Activated naive CD8-positive, alpha-beta T cell treated with anti-CD3 and anti-CD28 coated beads for 36 hours (primary cell): ENCODE measurements at regions not wholly inside any gene's neighbourhood (a gene's known extent, or its start where the extent isn't known, plus 50 kb on each side); places are given as distances from the start of the nearest gene placed in this dataset.
"Not testable (repeated sequence)": the region's sequence is repeated elsewhere in the genome, so short reads cannot be mapped to it uniquely, and the experiment has no call there.

Source experiments
- DNase-seq: peaks from one replicate; pipeline ENCODE4 v3.0.0; 2021
- H3K27ac Mint-ChIP-seq: one replicate; pipeline ENCODE4 v1.8.0; 2022; ENCODE audit warnings: mild to moderate bottlenecking, moderate library complexity, mixed read lengths
- H3K27me3 Mint-ChIP-seq: one replicate; pipeline ENCODE4 v1.8.0; 2022; ENCODE audit warnings: mild to moderate bottlenecking, mixed read lengths
- H3K36me3 Mint-ChIP-seq: one replicate; pipeline ENCODE4 v1.8.0; 2021; ENCODE audit warnings: mild to moderate bottlenecking, mixed read lengths
- H3K4me1 Mint-ChIP-seq: one replicate; pipeline ENCODE4 v1.8.0; 2021; ENCODE audit warnings: mixed read lengths
- H3K4me3 Mint-ChIP-seq: one replicate; pipeline ENCODE4 v1.8.0; 2022; ENCODE audit warnings: mild to moderate bottlenecking, moderate library complexity, mixed read lengths
- H3K9me3 Mint-ChIP-seq: one replicate; pipeline ENCODE4 v1.8.0; 2022; ENCODE audit warnings: mixed read lengths

DNA sequence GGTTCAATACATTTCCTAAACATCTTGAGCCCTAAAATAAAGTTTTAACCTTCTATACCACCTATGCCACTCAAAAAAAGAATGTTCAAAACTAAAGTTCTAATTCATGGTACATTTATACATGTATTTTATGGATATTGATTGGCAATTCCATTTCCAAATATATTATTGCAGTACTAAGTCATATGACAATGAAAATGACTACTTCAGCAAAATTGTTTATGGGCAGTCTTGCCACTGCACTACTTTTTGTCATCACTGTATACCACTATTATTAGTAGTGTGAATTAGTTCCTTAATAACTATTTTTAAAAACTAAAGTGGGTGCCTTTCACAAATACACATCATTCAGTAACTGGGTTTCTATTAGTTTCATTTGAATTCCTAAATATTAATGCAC is 199.6 kb upstream of the CYLC2 start:
- Mint-ChIP-seq H3K4me3 (no peak overlapping the region), H3K4me1 (no peaks in the 10 kb centered on the region), H3K36me3 (no peaks in the 10 kb centered on the region), H3K27ac (no peak overlapping the region), H3K27me3 (no peaks in the 10 kb centered on the region), H3K9me3 (peaks cover 8% of the 10 kb centered on the region)
- no peak for DNase-seq

- DNase-seq, result no peak
- Mint-ChIP-seq H3K36me3 (no peaks in the 10 kb centered on the region), H3K4me1 (no peaks in the 10 kb centered on the region), H3K4me3 (no peak overlapping the region), H3K9me3 (peaks cover 7% of the 10 kb centered on the region), H3K27me3 (no peaks in the 10 kb centered on the region), H3K27ac (no peak overlapping the region)
Measured at GRCh38 chr9:102779356-102779755, 215.8 kb upstream of the CYLC2 start.

GRCh38 chr9:102778746-102779145 is 216.4 kb upstream of the CYLC2 start:
- H3K4me1 Mint-ChIP-seq, result no peaks in the 10 kb centered on the region
- peaks cover 7% of the 10 kb centered on the region for H3K9me3 Mint-ChIP-seq
- H3K36me3 Mint-ChIP-seq, result no peaks in the 10 kb centered on the region
- no peak overlapping the region for H3K4me3 Mint-ChIP-seq
- no peaks in the 10 kb centered on the region for H3K27me3 Mint-ChIP-seq
- no peak overlapping the region for H3K27ac Mint-ChIP-seq
- no peak for DNase-seq

DNA sequence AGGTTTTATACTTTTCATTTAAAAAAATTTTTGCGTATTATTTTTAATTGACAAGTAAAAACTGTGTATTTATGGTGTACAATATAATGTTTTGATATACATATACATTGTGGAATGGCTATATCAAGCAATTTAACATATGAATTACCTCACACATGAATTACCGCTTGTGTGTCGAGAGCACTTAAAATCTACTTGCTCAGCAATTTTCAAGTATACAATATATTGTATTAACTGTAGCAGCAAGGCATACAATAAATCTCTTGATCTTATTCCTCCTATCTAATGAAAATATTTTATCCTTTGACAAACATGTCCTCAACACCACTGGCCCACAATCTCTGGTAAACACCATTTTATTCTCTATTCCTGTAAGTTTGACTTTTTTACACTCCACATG is 224.4 kb upstream of the CYLC2 start:
- H3K4me1 Mint-ChIP-seq, result no peaks in the 10 kb centered on the region

GRCh38 chr9:102769307-102769706 is 225.8 kb upstream of the CYLC2 start:
- DNase-seq, result no peak
- Mint-ChIP-seq H3K9me3 (no peaks in the 10 kb centered on the region), H3K4me3 (no peak overlapping the region), H3K27ac (no peak overlapping the region), H3K36me3 (no peaks in the 10 kb centered on the region), H3K4me1 (no peaks in the 10 kb centered on the region), H3K27me3 (no peaks in the 10 kb centered on the region)

More for the DNA sequence above, 224.4 kb upstream of the CYLC2 start:
- DNase-seq, result no peak
- no peaks in the 10 kb centered on the region for H3K27me3 Mint-ChIP-seq
- H3K27ac Mint-ChIP-seq, result no peak overlapping the region
- no peaks in the 10 kb centered on the region for H3K9me3 Mint-ChIP-seq
- H3K4me3 Mint-ChIP-seq, result no peak overlapping the region
- no peaks in the 10 kb centered on the region for H3K36me3 Mint-ChIP-seq

DNA sequence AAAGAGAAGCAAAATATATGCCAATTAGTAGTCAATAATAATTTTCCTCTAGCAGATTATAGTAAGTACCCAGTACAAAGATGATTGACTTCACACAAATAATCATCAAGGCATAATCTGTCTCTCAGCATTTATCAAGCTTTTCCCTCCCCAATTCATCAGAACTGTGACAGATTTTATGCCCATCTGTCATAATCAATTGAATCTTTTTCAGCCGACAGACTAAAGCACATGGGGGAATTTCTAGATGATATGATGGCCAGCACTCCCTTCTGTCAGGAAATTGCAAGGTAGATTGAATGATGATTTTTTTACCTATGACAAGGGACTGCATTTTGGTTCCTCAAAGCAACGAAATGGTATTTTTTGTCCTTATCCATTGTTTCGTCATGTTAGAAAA is 227.1 kb upstream of the CYLC2 start:
- no peaks in the 10 kb centered on the region for H3K36me3 Mint-ChIP-seq
- no peaks in the 10 kb centered on the region for H3K4me1 Mint-ChIP-seq
- no peaks in the 10 kb centered on the region for H3K27me3 Mint-ChIP-seq
- no peak overlapping the region for H3K4me3 Mint-ChIP-seq
- peaks cover 1% of the 10 kb centered on the region for H3K9me3 Mint-ChIP-seq
- no peak for DNase-seq
- H3K27ac Mint-ChIP-seq, result no peak overlapping the region

DNA sequence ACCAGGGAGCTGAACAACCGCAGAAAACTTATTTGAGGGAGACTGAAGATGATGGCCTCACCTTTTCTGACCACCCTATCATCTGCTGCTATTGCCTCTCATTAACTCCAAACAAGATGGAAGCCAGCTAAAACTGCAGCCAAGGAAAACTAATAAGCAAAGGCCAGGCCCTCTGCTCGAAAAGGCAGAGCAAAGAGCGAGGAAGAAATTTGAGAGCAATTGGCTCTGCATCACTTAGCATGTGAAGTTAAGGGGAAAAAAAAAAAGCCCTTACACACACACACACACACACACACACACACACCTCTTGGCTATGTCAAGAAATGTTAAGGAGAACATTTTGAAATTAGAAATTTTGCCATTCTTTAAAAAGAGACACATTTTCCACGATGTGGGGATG is 228.1 kb upstream of the CYLC2 start:
- H3K27ac Mint-ChIP-seq, result no peak overlapping the region

GRCh38 chr9:102740578-102740977 is 254.6 kb upstream of the CYLC2 start:
- no peak for DNase-seq
- H3K9me3 Mint-ChIP-seq, result peaks cover 11% of the 10 kb centered on the region
- H3K4me3 Mint-ChIP-seq, result no peak overlapping the region
- no peak overlapping the region for H3K27ac Mint-ChIP-seq
- H3K4me1 Mint-ChIP-seq, result no peaks in the 10 kb centered on the region
- no peaks in the 10 kb centered on the region for H3K36me3 Mint-ChIP-seq
- H3K27me3 Mint-ChIP-seq, result no peaks in the 10 kb centered on the region

More for the DNA sequence above, 228.1 kb upstream of the CYLC2 start:
- Mint-ChIP-seq H3K36me3 (no peaks in the 10 kb centered on the region), H3K27me3 (no peaks in the 10 kb centered on the region), H3K9me3 (peaks cover 1% of the 10 kb centered on the region), H3K4me3 (no peak overlapping the region), H3K4me1 (no peaks in the 10 kb centered on the region)
- DNase-seq, result no peak

- H3K36me3 Mint-ChIP-seq, result no peaks in the 10 kb centered on the region
- H3K27me3 Mint-ChIP-seq, result no peaks in the 10 kb centered on the region
- H3K4me3 Mint-ChIP-seq, result no peak overlapping the region
- no peaks in the 10 kb centered on the region for H3K4me1 Mint-ChIP-seq
- peaks cover 18% of the 10 kb centered on the region for H3K9me3 Mint-ChIP-seq
- no peak overlapping the region for H3K27ac Mint-ChIP-seq
- no peak for DNase-seq
Measured at GRCh38 chr9:102728946-102729345, 266.2 kb upstream of the CYLC2 start.

DNA sequence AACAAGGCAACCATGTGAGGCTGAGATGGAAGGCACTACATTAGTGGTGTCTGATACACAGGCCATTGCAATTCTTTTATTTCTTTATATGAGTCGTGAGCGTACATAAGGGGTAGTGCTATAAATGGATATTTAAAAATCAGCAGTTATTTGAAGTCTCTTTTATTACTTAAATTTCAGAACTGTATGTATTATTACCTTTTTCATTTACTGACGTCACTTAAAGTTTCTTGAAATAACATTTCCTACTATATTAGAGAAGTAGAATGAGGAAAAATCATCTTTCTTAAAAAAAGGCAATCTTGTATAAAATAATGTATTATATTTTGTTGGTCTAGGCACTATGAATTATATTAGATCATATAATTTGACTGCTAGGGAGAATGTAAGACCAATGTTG is 280.9 kb upstream of the CYLC2 start:
- Mint-ChIP-seq H3K9me3 (peaks cover 14% of the 10 kb centered on the region), H3K27me3 (no peaks in the 10 kb centered on the region), H3K36me3 (no peaks in the 10 kb centered on the region), H3K4me3 (no peak overlapping the region), H3K4me1 (no peaks in the 10 kb centered on the region), H3K27ac (no peak overlapping the region)
- DNase-seq, result no peak

DNA sequence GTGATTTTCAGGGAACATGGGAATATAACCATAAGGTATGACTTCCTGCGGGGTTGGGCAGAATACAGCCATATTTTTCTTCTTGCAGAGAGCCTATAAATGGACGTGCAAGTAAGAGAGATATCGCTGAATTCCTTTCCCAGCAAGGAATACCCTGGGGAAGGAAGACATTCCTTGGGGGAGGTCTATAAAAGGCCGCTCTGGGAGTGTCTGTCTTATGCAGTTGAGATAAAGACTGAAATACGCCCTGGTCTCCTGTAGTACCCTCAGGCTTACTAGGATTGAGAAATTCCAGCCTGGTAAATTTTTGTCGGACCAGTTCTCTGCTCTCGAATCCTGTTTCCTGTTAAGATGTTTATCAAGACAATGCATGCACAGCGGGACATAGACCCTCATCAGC is 282.2 kb upstream of the CYLC2 start:
- not testable (repeated sequence) for H3K27ac Mint-ChIP-seq, H3K27me3 Mint-ChIP-seq, H3K4me1 Mint-ChIP-seq, H3K4me3 Mint-ChIP-seq, H3K36me3 Mint-ChIP-seq, DNase-seq
- H3K9me3 Mint-ChIP-seq, result peaks cover 12% of the 10 kb centered on the region

- H3K9me3 Mint-ChIP-seq, result peaks cover 3% of the 10 kb centered on the region
- no peaks in the 10 kb centered on the region for H3K36me3 Mint-ChIP-seq
- no peaks in the 10 kb centered on the region for H3K27me3 Mint-ChIP-seq
Measured at GRCh38 chr9:102700936-102701335, 294.2 kb upstream of the CYLC2 start.

GRCh38 chr9:102669220-102669619 is 325.9 kb upstream of the CYLC2 start:
- Mint-ChIP-seq H3K4me1 (no peaks in the 10 kb centered on the region), H3K36me3 (no peaks in the 10 kb centered on the region), H3K4me3 (no peak overlapping the region), H3K27me3 (no peaks in the 10 kb centered on the region), H3K9me3 (peaks cover 2% of the 10 kb centered on the region), H3K27ac (no peak overlapping the region)
- no peak for DNase-seq

More at GRCh38 chr9:102700936-102701335, 294.2 kb upstream of the CYLC2 start:
- DNase-seq, result no peak
- Mint-ChIP-seq H3K4me3 (no peak overlapping the region), H3K27ac (no peak overlapping the region), H3K4me1 (no peaks in the 10 kb centered on the region)

DNA sequence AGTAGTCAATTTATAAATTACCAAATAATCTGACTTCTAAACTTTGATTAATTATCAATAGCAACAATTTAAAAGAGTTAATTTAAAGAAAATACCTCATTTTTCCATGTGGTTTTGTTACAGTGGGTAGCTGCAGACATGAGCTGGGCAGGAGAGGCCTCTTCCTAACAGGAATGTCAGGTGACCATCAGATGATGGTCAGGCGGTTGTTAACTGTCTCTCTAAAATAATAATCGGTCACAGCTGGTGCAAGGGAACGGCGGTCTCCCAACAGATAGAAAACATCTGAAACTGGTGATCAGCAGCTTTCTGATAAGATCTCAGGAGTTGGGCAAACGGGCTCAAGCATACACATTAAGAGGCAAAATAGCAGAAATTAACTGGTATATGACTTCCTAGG is 342.7 kb upstream of the CYLC2 start:
- no peak for DNase-seq
- Mint-ChIP-seq H3K36me3 (no peaks in the 10 kb centered on the region), H3K9me3 (peaks cover 4% of the 10 kb centered on the region), H3K4me3 (no peak overlapping the region), H3K4me1 (no peaks in the 10 kb centered on the region), H3K27me3 (no peaks in the 10 kb centered on the region), H3K27ac (no peak overlapping the region)

DNA sequence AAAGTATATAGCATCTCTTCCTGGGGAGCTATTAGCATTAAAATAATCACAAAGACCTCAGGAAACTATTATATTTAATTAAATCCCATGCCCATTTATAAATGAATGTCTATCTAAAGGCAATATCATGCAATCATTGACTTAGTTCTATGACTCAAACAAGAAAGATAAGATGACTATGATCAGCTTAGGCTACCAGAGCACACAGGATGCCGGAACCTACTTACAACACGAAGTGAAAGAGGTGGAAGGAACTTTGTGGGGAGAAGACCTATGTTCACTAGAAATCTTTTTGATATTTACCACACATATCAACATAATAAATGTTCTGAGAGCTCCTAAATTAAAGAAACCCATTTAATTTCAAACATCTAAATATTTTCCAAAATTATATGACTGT is 344.2 kb upstream of the CYLC2 start:
- DNase-seq, result no peak
- Mint-ChIP-seq H3K27ac (no peak overlapping the region), H3K27me3 (no peaks in the 10 kb centered on the region), H3K9me3 (peaks cover 4% of the 10 kb centered on the region), H3K4me1 (no peaks in the 10 kb centered on the region), H3K4me3 (no peak overlapping the region), H3K36me3 (no peaks in the 10 kb centered on the region)

GRCh38 chr9:102642651-102643050 is 352.5 kb upstream of the CYLC2 start:
- H3K4me1 Mint-ChIP-seq, result no peaks in the 10 kb centered on the region
- H3K36me3 Mint-ChIP-seq, result no peaks in the 10 kb centered on the region
- peaks cover 2% of the 10 kb centered on the region for H3K9me3 Mint-ChIP-seq
- DNase-seq, result no peak
- no peak overlapping the region for H3K27ac Mint-ChIP-seq
- H3K4me3 Mint-ChIP-seq, result no peak overlapping the region
- no peaks in the 10 kb centered on the region for H3K27me3 Mint-ChIP-seq

DNA sequence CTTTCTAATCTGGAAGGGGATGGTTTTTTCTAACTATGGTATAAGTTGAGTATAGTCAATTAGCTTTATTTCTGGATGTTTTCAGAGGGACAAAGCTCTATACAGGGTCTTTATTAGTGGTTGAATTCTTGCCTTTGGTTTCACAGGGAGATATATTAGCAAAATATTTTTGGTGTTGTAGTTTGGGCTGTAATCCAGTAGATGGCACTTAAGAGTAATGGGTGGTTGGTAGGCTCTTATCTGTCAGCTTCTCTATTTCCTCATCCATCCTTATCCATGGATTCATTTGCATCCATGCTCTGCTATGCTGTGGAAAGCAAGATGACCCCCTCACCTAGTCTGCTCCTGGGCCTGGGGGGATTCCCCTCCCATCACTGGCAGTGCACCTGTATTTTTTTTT is 363.6 kb upstream of the CYLC2 start:
- Mint-ChIP-seq H3K36me3 (no peaks in the 10 kb centered on the region), H3K4me1 (no peaks in the 10 kb centered on the region), H3K27me3 (no peaks in the 10 kb centered on the region), H3K4me3 (no peak overlapping the region), H3K9me3 (peaks cover 7% of the 10 kb centered on the region), H3K27ac (no peak overlapping the region)
- no peak for DNase-seq
